Stimulated activated CD8-positive, alpha-beta memory T cell treated with anti-CD3 and anti-CD28 coated beads, Interleukin-7, amount 100 ng/mL, for 4 hours (primary cell): ENCODE measurements at regions not wholly inside any gene's neighbourhood (a gene's known extent, or its start where the extent isn't known, plus 50 kb on each side); places are given as distances from the start of the nearest gene placed in this dataset.

Experiments
- DNase-seq, 2 donors: peaks; one replicate each; pipeline ENCODE4 v3.0.0-alpha.2; 2020; ENCODE audit warnings: low read depth in 2 of 2

DNA sequence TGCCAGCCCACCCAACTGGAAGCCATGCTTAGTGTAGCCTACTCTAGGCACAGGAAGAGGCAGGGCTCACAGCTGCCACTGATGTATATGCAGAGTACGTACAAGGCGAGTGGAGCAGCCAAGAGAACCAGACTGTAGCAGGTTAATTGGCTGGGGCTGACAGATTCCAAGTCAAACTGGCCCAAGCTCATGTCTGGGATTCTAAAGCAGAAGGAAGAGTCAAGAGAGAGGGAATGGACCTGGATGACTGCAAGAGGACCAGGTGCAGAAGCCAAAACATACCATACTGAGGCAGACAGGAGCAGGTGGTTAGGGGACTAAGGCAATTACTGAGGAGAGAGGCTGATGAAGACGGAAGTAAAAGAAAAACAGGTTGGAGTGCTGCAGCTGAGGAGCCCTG is 51.3 kb upstream of the LRRN2 start:
- no peak for DNase-seq

DNA sequence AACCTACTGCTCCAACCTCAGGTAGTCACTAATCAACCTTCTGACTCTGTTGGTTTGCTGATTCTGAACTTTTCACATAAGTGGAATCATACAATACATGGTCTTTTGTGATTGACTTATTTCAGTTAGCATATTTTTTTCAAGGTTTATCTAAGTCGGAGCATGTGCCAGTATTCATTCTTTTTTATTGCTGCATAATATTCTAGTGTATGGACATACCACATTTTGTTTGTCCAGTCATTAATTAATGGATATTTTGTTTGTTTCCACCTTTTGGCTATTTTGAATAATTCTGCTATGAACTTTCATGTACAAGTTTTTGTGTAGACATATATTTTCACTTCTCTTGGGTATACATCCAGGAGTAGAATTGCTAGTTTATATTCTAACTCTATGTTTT is 53.0 kb upstream of the LRRN2 start:
- DNase-seq = no peak

DNA sequence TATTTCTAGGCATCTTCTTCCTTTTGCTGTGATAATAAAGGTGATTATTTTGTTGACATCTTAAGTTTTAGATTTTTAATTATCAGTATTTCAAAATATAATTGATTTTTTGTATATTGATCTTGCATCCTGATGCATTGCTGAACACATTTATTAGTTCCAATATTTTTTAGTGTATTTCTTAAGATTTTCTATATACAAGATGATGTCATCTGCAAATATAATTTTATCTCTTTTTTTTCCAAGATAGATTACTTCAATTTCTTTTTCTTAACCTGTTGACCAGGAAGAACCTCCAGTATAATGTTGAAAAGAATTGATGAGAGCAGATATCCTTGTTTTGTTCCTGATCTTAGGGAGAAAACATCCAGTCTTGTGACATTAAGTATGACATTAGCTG is 54.8 kb upstream of the LRRN2 start:
- no peak for DNase-seq

DNA sequence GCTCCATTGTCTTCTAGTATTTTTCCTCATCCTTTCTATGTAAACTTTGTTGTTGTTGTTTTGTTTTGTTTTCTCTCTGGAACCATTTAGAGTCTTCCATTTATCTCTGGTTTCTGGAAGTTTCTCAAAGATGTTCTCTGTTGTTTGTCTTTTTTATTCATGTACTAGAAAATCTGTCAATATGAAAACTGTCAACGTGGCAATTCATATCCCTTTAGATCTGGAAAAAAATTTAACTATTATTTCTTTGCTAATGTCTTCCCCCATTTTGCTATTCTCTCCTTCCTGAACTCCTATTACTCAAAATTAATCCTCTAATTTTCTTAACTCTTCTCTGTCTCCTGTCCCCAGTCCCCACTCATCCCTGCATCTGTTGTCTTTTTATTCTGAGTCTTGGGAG is 55.9 kb upstream of the LRRN2 start:
- no peak for DNase-seq

DNA sequence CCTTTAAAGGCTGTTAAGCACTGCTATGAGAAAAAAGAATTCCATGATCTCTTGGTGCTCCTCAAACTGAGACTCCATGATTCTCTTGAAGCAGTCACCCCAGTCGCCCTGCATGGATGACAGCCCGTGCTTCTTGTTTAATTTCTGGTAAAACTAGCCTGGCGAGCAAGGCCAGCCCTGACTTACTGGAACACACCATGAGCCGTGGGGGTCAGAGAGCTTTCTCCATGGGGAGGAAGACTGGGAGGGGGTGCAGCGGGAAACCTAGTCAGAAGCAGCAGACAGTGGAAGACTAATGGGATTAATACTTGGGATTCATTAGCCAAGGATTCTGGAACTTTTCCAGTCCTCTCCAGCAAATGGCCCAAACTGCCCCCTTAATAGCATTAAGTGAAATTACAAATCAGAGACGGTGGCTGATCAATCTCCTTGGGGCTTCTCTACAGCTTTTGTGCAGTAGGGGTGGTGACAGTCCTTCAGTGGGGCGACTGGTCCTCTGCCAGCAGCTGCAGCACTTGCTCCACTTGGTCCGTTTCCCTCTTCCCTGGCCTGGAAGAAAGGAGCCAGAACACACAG is 57.2 kb upstream of the LRRN2 start:
- no peak for DNase-seq

DNA sequence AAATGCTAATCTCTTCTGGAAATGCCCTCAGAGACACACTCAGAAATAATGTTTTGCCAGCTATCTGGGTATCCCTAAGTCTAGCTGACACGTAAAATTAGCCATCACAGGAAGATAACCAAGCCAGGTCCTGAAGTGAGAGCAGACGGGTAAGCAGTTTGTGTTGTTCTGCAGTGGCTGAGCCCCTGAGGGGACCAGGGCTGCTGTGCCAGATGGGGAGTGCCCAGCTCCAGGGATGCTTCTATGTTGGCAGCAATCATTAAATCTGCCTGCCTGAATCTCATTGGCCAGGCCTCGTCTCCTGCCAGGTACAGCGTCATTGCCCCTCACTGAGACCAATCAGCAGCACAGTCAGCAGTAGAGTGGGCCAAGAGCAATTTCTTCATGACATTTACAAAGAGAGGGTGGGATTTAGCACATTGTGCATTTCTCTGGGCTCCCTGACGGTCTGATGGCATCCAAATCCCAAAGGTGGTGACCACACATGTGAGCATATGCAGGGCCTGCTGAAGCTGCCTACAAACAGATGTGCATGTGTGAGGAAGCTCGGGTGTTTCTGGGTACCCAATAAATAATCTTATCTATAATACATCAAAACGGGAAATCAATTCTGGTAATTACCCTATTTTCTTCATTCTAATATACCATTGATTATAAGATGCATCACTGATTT is 58.7 kb upstream of the LRRN2 start:
- no peak for DNase-seq

DNA sequence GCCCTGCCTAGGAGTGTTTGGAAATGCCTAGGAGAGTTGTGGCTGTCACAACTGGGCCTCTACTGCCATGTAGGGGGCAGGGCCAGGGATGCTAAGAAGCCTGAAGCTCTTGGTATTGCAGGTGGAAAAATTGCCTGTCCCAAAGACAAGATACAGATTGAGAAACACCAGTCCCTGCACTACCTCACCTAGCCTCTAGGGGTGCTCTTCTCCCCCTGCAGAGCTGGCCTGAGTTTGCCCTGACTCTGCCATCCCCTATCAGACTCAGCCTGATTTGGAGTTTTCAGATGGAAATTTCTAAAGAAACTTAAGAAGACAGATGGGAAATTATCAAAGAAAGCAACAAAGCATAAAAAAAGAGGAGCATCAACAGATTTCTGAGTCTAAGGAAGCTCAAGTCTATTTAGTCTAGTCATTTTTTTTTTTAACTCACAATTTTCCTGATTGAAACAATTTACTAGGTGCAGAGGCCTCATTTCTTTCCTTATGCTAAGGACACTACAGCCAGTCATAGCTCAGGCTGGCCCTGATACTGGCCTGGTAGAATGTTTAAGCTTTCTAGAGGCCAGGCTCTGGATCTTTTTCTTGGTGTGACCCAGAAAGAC is 61.4 kb upstream of the LRRN2 start:
- DNase-seq = peak; percentile 20 to 24

DNA sequence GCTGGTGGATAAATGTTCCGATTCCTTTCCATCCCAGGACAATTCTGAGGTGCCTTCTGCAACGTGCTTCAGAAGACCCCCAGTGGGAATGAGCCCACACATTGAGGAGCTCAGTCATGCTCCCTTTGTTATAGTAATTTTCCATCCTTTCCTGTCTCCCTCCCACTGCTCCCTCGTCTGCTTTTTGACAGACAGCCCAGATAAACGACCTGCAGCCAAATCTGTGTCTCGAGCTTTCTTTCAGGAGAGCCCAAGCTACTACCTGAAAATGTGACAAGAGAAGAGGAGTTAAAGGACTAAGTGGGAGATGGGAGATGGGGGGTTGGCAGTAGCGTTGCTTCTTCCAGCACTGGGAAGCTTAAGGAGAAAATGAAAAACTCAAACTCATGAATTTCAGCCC is 65.9 kb upstream of the LRRN2 start:
- no peak for DNase-seq

DNA sequence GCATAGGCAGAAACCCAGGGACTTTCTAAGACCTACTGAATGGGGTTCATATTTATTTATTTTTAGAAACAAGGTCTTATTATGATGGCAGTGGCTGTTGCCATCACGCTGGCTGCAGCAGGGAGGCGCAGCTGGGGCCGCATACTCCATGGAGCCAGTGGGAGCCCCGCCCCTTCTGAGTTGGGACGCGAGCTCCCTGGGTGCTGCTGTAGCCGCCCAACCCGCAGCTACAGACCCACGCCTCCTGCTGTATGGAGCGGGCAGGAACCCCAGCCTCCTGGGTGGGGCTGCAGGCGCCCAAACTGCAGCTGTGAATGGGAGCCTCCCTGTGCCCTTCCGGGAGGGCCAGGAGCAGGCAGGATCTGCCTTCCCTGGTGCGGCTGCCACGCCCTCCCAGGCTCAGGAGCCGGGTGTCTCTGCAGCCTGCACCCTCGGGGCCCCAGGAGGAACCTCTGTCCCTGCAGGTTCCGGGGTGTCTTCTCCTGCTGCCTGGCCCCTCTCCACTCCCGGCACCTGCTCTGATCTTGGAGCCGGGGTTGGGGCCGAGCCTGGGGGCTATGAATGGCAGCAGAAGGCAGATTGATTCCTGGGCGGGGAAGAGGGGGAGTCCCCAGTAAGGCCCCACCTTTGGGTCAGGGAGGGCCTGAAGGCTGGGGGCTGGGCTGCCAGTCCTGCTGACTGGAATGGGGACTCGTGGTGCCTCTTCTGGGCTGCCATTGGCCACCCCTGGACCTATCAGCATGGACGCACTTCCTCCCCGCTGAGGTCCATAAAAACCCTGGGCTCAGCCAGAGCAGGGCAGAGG is 66.5 kb upstream of the LRRN2 start:
- DNase-seq = no peak

DNA sequence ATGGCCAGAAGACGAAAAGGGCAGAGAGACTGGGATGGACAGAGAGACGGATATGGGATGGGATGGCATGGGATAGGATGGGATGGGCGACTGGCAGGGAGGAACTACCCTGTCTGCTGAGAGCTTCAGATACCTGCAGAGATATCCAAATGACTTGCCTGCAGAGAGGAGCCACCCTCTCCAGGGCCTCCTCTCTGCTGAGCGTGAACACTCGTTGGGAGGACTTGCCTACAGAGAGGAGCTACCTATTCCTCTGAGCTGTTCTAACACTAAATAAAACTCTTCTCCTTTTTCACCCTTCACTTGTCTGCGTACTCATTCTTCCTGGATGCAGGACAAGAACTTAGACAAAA is 67.1 kb upstream of the LRRN2 start:
- DNase-seq = no peak

DNA sequence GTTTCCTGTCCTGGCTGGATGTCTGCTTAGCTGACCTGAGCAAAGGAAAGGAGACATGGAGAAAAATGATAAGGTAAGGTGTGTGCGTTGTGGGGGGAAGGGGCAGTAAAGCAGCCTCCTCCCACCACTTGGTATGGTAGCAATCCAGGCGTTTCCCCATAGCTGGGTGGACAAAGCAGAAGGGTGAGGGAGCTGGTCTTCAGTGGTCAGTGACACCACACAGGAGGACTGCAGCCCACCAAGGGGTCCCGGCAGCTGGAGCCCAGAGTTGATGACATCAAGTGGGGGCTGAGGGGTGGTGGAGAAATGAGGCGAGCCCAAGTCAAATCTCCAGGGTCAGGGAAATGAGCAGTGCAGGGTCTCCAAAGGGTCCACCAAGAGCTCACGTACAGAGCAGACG is 69.3 kb upstream of the LRRN2 start:
- DNase-seq = no peak

DNA sequence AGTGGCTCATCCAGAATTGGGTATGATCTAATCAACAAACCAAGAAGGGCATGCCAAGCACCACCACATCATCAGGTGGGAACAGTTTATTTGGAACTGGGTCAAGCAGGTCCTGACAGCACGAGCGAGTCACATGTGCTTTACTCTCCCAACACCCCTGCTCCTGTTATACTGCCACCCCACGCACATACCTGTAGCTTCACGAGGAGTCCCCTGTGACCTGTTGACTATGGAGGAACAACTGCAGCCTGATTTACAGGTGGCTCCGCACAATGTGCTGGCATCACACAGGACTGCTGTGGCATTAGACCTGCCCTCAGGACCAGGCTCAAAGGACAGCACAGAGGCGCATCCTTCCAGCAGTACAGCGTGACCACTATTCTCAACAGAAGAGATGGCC is 70.8 kb upstream of the LRRN2 start:
- no peak for DNase-seq

DNA sequence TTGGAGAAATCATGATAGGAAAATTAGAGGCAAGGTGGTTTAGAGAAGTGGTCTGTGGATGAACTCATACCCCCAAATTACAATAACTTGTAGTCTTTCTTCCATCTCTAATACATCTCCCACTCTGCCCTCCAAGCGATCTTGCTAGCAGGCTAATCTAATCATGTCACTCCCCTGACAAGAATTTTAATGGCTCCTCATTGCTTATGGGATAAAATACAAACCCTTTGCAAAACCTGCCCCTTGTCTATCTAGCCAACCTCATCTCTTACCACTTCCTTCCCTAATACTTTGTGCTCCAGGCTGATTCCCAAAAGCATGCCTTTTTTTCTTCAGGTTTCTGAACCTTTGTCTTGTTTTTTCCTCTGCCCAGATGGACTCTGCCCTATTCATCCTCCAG is 71.3 kb upstream of the LRRN2 start:
- no peak for DNase-seq

DNA sequence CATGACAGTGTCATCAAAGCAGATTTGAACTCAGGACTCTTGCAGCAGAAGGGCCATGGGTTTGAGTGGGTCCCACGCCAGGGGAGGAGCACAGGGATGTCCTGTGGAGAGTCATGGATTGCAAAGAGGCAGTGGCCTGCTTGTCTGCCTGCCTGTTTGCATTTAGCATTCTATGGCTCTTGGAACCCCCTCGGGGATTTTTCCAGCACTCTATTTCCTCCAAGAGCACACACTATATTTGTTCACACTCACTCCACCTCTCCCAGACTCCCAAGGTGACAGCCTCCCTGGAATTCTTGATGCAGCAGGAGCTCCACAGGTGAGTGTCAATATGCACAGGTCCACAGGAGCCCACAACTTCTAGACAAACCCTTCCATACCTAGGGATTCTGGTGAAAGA is 73.1 kb upstream of the LRRN2 start:
- no peak for DNase-seq

DNA sequence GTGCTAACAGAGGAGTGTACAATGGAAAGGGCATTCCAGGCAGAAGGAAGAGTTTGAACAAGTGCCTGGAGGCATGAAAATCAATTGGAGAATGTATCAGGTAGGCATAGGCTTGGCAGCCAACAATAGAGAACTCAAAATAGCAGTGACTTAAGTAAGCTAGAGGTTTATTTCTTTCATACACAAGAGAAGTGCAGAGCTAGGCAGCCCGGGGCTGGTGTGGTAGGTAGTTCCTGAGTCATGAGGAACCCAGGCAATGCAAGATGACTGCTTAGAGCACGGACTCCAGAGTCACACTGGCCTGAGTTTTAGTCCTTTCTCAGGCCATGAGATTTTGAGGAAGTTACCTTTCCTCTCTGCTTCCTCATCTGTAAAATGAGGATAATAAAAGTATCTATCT is 74.8 kb upstream of the LRRN2 start:
- no peak for DNase-seq

DNA sequence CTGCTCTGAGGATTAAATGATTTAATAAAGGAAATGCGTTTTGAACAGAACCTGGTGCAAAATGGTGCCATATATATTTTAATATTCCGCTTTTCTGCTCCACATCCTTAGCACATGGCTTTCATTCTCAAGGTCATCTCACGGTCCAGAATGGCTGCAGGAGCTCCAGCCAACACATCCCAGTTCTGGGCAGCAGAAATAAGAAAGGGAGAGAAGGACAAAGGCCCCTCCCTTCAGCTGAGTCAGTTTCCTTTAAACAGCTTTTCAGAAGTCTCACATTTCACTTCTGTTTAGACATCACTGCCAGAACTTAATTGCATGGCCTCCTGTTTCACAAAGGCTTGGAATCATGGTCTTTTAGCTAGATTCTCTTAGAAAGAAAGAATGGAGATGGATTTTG is 75.2 kb upstream of the LRRN2 start:
- no peak for DNase-seq

DNA sequence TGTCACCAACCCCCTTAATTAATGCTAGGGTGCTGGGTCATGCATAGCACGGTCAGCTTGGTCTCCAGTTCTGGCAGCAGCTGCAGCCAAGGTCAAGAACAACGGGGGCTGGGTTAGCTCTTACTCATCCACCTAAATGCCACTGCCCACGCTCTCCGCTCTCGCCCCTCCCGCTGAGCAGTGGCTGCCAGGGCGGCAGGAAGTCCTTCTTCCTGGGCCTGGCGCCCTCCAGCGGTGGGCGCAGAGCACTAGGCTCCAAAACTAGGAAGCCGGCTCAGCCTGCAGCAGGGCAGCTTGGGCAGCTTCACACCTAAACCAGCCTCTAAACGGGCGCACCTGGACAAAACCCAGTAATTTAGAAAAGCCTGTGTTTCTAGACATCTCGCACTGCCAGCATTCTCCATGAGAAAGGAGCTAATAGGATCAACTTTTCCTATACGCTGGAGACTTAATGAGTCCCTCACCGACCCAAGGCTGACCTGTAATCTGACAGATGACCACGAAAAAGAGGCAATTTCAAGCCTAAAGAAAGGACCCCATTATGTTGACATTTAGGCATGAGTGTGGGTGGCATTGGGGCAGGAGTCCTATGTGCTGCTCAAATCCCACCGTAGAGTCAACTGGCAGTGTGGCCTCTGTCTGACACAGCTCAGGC is 78.4 kb upstream of the LRRN2 start:
- DNase-seq = peak; percentile 35 to 58

DNA sequence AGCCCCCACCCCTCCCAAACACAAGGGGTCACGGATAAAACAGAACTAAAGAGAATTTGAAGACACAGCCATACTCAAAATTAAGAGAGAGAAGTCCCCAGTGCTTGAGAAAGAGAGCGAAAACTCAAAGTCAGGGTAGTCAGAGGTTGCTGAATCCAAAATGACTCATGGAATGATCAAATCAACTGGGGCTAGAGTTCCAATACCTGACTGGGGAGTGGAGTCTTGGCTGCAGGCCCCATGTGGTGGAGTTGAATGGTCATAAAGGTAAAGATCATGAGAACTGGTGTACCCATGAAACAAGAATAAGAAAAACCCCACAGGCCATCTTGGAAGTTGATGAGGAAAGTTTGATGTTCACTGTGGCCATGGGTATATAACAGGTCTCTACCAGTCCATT is 84.5 kb upstream of the LRRN2 start:
- no peak for DNase-seq

DNA sequence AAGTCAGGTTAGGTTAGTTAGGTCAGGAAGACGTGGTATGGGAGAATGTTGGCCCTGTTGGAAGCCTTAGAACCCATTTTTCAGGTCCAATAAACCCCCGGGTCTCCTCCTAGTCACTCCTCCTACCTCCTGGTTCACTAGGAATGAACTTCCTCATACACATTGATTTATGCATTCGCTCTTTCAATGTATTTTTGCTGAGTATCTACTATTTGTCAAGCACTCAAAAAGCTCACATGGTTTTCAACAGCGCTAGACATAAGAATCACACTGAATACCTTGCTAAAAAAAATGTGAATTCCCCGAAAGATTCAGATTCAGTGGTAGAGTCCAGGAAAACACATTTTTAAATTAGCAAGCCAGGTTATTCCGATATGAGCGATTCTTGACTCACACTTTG is 85.8 kb upstream of the LRRN2 start:
- no peak for DNase-seq

DNA sequence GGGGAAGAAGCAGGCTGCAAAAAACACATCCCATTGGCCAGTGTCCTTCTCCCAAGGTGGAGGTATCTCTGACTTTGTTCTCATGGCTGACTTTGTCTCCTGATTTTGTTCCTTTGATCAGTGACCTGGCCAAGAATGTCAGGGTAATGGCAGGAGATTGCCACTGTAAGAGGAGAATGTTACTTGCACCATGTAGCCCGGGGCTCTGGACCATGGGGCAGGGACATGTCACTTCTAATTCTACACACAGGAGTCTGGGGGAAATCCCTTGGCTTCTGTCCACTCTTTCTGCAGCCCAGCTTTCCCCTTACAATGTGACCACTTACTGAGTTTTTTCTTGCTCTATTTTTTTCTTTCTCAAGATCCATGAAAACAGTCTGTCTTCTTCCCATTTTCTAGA is 87.7 kb upstream of the LRRN2 start:
- DNase-seq = no peak

DNA sequence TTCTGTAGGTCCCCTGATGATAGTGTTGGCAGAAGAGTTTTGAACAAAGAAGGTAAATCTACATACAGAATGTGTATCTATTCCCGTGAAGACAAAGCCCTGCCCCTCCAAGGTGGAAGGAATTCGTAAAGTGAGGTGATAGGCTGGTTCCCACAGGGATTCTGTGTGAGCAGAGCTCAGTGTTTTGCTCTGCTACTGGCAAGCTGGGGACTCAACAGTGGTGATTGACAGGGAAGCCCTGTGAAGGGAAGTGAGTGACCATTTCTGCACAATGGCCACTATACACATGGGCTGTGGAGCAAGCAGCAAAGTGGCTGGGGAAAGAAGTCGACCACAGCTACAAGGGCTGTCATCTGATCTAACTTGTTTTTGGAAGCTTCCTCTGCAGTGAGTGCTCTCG is 90.0 kb upstream of the LRRN2 start:
- no peak for DNase-seq

DNA sequence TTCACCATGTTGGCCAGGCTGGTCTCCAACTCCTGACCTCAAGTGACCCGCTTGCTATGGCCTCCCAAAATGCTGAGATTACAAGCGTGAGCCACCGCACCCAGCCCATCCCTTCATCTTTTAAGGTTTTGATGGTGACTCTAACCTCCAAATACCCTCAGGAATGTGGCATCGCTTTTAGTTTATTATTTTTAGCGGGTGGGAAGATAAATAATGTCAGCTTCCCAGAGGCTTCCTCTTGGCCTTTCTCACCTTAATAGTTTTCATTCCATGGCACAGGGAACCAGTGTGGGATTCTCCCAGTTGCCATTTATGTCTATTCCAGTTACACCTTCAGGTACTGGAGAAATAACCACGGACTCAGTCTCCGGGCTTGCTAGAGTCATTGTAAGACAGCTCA is 92.1 kb upstream of the LRRN2 start:
- no peak for DNase-seq

DNA sequence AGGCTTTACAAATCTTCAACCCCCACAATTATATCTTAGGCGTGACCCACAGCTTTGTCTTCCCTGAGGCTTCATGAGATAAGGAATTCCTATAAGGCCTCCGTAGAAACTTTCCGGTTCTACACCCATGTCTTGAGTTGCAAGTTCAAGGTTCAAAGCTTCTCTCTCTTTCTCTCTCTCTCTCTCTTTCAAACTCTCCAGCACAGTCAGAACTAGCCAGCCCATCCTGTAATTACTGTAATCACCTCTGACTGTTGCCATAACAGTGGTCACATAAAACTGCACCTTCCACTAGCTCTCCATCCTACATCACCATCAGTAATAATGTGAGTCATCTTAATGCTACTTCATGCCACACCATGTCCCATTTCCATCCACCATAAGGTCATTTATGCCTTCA is 90.0 kb upstream of the NFASC start:
- no peak for DNase-seq
